Keratinocyte (primary cell): ENCODE measurements at regions not wholly inside any gene's neighbourhood (a gene's known extent, or its start where the extent isn't known, plus 50 kb on each side); places are given as distances from the start of the nearest gene placed in this dataset.

Source experiments
- DNase-seq: peaks from one replicate; pipeline ENCODE4 v3.0.0-alpha.2; 2011; ENCODE audit warnings: low read depth, missing footprints, low spot score
- FAIRE-seq: peaks from 2 replicates; lab custom pipeline; 2011; peaks lifted over from hg19 to GRCh38; lab: Jason Lieb, UNC
- H2AFZ ChIP-seq: 2 replicates; pipeline ENCODE4 v1.6.0; 2012; ENCODE audit warnings: low read length, control low read depth, inconsistent platforms; ENCODE audit not compliant: control insufficient read depth
- H3K27ac ChIP-seq: 2 replicates; pipeline ENCODE4 v1.5.1; 2011; ENCODE audit warnings: low read length; ENCODE audit not compliant: control insufficient read depth, insufficient read depth
- H3K27me3 ChIP-seq: 3 replicates; pipeline ENCODE4 v1.6.0; 2011; ENCODE audit warnings: low read length; ENCODE audit not compliant: control insufficient read depth, insufficient read depth; ENCODE audit errors: extremely low read depth
- H3K36me3 ChIP-seq, 2 experiments: 2 replicates in 1 of 2; 3 replicates in 1 of 2; pipeline ENCODE4 v1.5.1; 2011; ENCODE audit warnings: low read length in 2 of 2, mild to moderate bottlenecking in 1 of 2; ENCODE audit not compliant: control insufficient read depth in 2 of 2, insufficient read depth in 2 of 2; ENCODE audit errors: extremely low read depth in 1 of 2
- H3K4me1 ChIP-seq: 3 replicates; pipeline ENCODE4 v1.5.1; 2011; ENCODE audit warnings: low read length; ENCODE audit not compliant: control insufficient read depth, insufficient read depth; ENCODE audit errors: extremely low read depth
- H3K4me2 ChIP-seq: 3 replicates; pipeline ENCODE4 v1.6.0; 2011; ENCODE audit warnings: low read depth, low read length; ENCODE audit not compliant: control insufficient read depth, insufficient read depth; ENCODE audit errors: extremely low read depth
- H3K4me3 ChIP-seq, 3 experiments: fragments of 200-600 bp in 1 of 3; sonication (generic) in 1 of 3; 2 replicates in 2 of 3; 3 replicates in 1 of 3; pipeline ENCODE4 v1.5.1; 2011 to 2016; ENCODE audit warnings: low read length in 3 of 3, mild to moderate bottlenecking in 3 of 3, control low read depth in 2 of 3, inconsistent platforms in 1 of 3, low read depth in 1 of 3, mixed read lengths in 1 of 3, mixed run types in 1 of 3, moderate library complexity in 1 of 3; ENCODE audit not compliant: control insufficient read depth in 2 of 3, insufficient read depth in 2 of 3; ENCODE audit errors: extremely low read depth in 1 of 3
- H3K79me2 ChIP-seq: 2 replicates; pipeline ENCODE4 v1.6.0; 2012; ENCODE audit warnings: low read length; ENCODE audit not compliant: control insufficient read depth, insufficient read depth
- H3K9ac ChIP-seq: 3 replicates; pipeline ENCODE4 v1.6.0; 2011; ENCODE audit warnings: low read length; ENCODE audit not compliant: control insufficient read depth, insufficient read depth; ENCODE audit errors: extremely low read depth
- H3K9me1 ChIP-seq: 3 replicates; pipeline ENCODE4 v1.6.0; 2011; ENCODE audit warnings: low read length; ENCODE audit not compliant: control insufficient read depth, insufficient read depth; ENCODE audit errors: extremely low read depth
- H3K9me3 ChIP-seq: 2 replicates; pipeline ENCODE4 v1.5.1; 2012; ENCODE audit warnings: low read depth, low read length; ENCODE audit not compliant: control insufficient read depth
- H4K20me1 ChIP-seq: 3 replicates; pipeline ENCODE4 v1.6.0; 2011; ENCODE audit warnings: low read length; ENCODE audit not compliant: control insufficient read depth, insufficient read depth; ENCODE audit errors: extremely low read depth
- EZH2 ChIP-seq: IDR thresholded peaks from one replicate; pipeline ENCODE4 v1.6.1; 2012; ENCODE audit warnings: inconsistent platforms, mild to moderate bottlenecking, low read length, moderate library complexity
- dilution Hi-C: fragments of 300-500 bp; cut with MboI; formaldehyde crosslinking; loops from one replicate; pipeline ENCODE4 v1.7.0; 2020; ENCODE audit warnings: low sequenced_read_pairs; ENCODE audit not compliant: extremely low pct_ligation_motif_present
- TF ChIP-seq, protein P1 (sequence below), 3 experiments: IDR thresholded peaks in 1 of 3; conservative IDR thresholded peaks in 1 of 3; optimal IDR thresholded peaks in 1 of 3; 2 replicates in 2 of 3; 3 replicates in 1 of 3; pipeline versions ENCODE3 to v1.5.1; 2011; ENCODE audit warnings: low read length in 3 of 3, mild to moderate bottlenecking in 3 of 3, moderate library complexity in 2 of 3, control low read depth in 1 of 3, inconsistent platforms in 1 of 3; ENCODE audit not compliant: insufficient read depth in 2 of 3; ENCODE audit errors: extremely low read depth in 1 of 3

DNA sequence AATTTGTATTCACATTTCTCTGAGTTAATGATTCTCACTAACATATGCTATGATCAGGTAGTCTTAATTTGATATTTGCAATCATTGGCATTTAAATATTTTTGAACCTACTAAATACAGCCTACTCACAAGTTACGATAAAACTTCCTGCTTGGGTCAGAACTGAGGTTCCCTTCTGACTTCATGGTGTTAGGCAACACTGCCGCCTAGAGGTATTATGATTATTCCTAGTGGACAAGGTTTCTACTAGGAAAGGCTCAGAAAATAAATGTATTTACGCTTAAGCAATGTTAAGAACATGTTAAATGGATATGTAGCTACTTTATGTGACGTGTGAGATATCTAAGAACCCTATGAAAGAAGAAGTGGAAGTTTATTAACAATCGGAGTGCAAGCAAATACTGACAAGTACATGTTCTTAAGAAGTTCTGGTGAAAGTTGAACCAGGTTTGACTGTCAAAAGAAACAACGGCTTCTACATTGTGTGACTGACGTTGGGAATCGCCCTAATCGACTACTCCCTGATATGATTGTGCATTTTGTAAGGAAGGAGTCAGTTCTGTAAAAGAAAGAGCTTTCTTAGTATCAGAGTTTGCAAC is 1395.8 kb downstream of the SLITRK5 start:
- peak overlapping the region; percentile 9 for H3K4me2 ChIP-seq
- no peak overlapping the region for H3K9ac ChIP-seq
- peak; percentile 36 for FAIRE-seq
- H3K36me3 ChIP-seq = no peaks in the 10 kb centered on the region
- H2AFZ ChIP-seq = peak overlapping the region; percentile 31
- H3K9me1 ChIP-seq = no peaks in the 10 kb centered on the region
- H4K20me1 ChIP-seq = no peaks in the 10 kb centered on the region
- H3K79me2 ChIP-seq = no peaks in the 10 kb centered on the region
- no peaks in the 10 kb centered on the region for H3K4me1 ChIP-seq
- no peak overlapping the region for H3K4me3 ChIP-seq
- DNase-seq = peak; percentile 5
- no peak for TF ChIP-seq EZH2
- TF ChIP-seq, protein P1, sequence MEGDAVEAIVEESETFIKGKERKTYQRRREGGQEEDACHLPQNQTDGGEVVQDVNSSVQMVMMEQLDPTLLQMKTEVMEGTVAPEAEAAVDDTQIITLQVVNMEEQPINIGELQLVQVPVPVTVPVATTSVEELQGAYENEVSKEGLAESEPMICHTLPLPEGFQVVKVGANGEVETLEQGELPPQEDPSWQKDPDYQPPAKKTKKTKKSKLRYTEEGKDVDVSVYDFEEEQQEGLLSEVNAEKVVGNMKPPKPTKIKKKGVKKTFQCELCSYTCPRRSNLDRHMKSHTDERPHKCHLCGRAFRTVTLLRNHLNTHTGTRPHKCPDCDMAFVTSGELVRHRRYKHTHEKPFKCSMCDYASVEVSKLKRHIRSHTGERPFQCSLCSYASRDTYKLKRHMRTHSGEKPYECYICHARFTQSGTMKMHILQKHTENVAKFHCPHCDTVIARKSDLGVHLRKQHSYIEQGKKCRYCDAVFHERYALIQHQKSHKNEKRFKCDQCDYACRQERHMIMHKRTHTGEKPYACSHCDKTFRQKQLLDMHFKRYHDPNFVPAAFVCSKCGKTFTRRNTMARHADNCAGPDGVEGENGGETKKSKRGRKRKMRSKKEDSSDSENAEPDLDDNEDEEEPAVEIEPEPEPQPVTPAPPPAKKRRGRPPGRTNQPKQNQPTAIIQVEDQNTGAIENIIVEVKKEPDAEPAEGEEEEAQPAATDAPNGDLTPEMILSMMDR (optimal IDR thresholded peaks at IDR 0.05 in 1 of 3, IDR thresholded peaks at IDR 0.05 in 1 of 3, conservative IDR thresholded peaks at IDR 0.05 in 1 of 3; ENCODE audit: extremely low read depth in 1 of 3, insufficient read depth in 2 of 3, low read length in 3 of 3) = peak; percentile 58 to 74 (median 62)
- no peaks in the 10 kb centered on the region for H3K27me3 ChIP-seq
- dilution Hi-C loops = no loop called here
- H3K27ac ChIP-seq = no peak overlapping the region
- H3K9me3 ChIP-seq = no peaks in the 10 kb centered on the region

DNA sequence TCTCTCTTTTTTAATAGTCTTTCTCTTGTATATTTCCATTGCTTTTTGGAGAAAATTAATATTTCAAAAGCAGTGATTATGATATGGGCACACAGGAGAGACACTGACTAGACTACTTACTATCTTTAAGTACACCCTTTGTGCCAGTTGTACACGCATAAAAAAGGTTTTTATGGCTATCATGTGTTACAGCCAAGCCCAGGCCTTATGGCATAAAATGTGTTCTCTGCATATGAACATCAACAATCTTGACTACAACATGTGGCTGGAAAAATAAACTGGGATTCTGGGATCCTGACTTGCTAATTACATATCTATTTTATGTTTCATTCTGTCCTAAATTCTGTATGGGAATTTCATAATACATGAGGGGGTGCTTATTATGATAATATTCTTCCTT is 1401.8 kb downstream of the SLITRK5 start:
- DNase-seq = no peak
- Histone ChIP-seq H2AFZ (no peak overlapping the region), H3K27ac (no peak overlapping the region), H4K20me1 (no peaks in the 10 kb centered on the region), H3K36me3 (no peaks in the 10 kb centered on the region), H3K9ac (no peak overlapping the region), H3K9me1 (no peaks in the 10 kb centered on the region), H3K9me3 (no peaks in the 10 kb centered on the region), H3K27me3 (no peaks in the 10 kb centered on the region), H3K79me2 (no peaks in the 10 kb centered on the region), H3K4me2 (no peak overlapping the region), H3K4me1 (no peaks in the 10 kb centered on the region), H3K4me3 (no peak overlapping the region)
- TF ChIP-seq, protein P1 (optimal IDR thresholded peaks at IDR 0.05 in 1 of 3, IDR thresholded peaks at IDR 0.05 in 1 of 3, conservative IDR thresholded peaks at IDR 0.05 in 1 of 3; ENCODE audit: extremely low read depth in 1 of 3, insufficient read depth in 2 of 3, low read length in 3 of 3) = no peak
- TF ChIP-seq EZH2 = no peak
- no peak for FAIRE-seq
- dilution Hi-C loops = no loop called here
